DND-41 (cell line): ENCODE measurements at regions not wholly inside any gene's neighbourhood (a gene's known extent, or its start where the extent isn't known, plus 50 kb on each side); places are given as distances from the start of the nearest gene placed in this dataset.

Experiments
- ATAC-seq: fragments of 200-7000 bp; cut with Tn5 transposase; 3 replicates; pipeline ENCODE4 v1.9.1; 2021; ENCODE audit warnings: low read depth; ENCODE audit not compliant: insufficient read depth
- DNase-seq: peaks from one replicate; pipeline ENCODE4 v3.0.0-alpha.2; 2020
- H2AFZ ChIP-seq: 2 replicates; pipeline ENCODE4 v1.6.0; 2012; ENCODE audit warnings: low read depth, low read length
- H3K27ac ChIP-seq: 2 replicates; pipeline ENCODE4 v1.5.1; 2012; ENCODE audit warnings: low read length, inconsistent platforms
- H3K27me3 ChIP-seq: fragments of 200-600 bp; sonication (generic); 2 replicates; pipeline ENCODE4 v1.6.0; 2012; ENCODE audit warnings: low read length, mild to moderate bottlenecking, inconsistent platforms; ENCODE audit not compliant: insufficient read depth, poor library complexity
- H3K36me3 ChIP-seq: 2 replicates; pipeline ENCODE4 v1.5.1; 2012; ENCODE audit warnings: low read length, inconsistent platforms; ENCODE audit not compliant: insufficient read depth
- H3K4me1 ChIP-seq: 2 replicates; pipeline ENCODE4 v1.5.1; 2012; ENCODE audit warnings: mild to moderate bottlenecking, low read length; ENCODE audit not compliant: insufficient read depth
- H3K4me2 ChIP-seq: 2 replicates; pipeline ENCODE4 v1.6.0; 2012; ENCODE audit warnings: mild to moderate bottlenecking, moderate library complexity, low read length, inconsistent platforms; ENCODE audit not compliant: insufficient read depth
- H3K4me3 ChIP-seq, 2 experiments: fragments of 200-600 bp in 1 of 2; shearing (Covaris generic) in 1 of 2; 2 replicates each; pipeline ENCODE4 v1.5.1; 2012 to 2016; ENCODE audit warnings: inconsistent platforms in 2 of 2, low read length in 2 of 2, mild to moderate bottlenecking in 2 of 2, low read depth in 1 of 2, moderate library complexity in 1 of 2
- H3K79me2 ChIP-seq: 2 replicates; pipeline ENCODE4 v1.6.0; 2012; ENCODE audit warnings: low read length, inconsistent platforms; ENCODE audit not compliant: insufficient read depth
- H3K9ac ChIP-seq: 2 replicates; pipeline ENCODE4 v1.6.0; 2012; ENCODE audit warnings: low read depth, mild to moderate bottlenecking, inconsistent platforms, low read length, moderate library complexity
- H3K9me3 ChIP-seq: 2 replicates; pipeline ENCODE4 v1.5.1; 2012; ENCODE audit warnings: low read length, moderate library complexity, mild to moderate bottlenecking, inconsistent platforms; ENCODE audit not compliant: insufficient read depth, severe bottlenecking
- H4K20me1 ChIP-seq: 2 replicates; pipeline ENCODE4 v1.6.0; 2012; ENCODE audit warnings: low read length; ENCODE audit not compliant: insufficient read depth
- EZH2 ChIP-seq: IDR thresholded peaks from 3 replicates; pipeline ENCODE4 v1.6.1; 2012; ENCODE audit warnings: borderline replicate concordance, low read depth, mild to moderate bottlenecking, moderate library complexity, low read length, inconsistent platforms; ENCODE audit not compliant: severe bottlenecking
- TF ChIP-seq, protein P1 (sequence below): IDR thresholded peaks from 2 replicates; pipeline ENCODE4 v1.5.1; 2012; ENCODE audit warnings: borderline replicate concordance, low read length, moderate library complexity, mild to moderate bottlenecking; ENCODE audit not compliant: poor library complexity, severe bottlenecking; ENCODE audit errors: extremely low read depth

DNA sequence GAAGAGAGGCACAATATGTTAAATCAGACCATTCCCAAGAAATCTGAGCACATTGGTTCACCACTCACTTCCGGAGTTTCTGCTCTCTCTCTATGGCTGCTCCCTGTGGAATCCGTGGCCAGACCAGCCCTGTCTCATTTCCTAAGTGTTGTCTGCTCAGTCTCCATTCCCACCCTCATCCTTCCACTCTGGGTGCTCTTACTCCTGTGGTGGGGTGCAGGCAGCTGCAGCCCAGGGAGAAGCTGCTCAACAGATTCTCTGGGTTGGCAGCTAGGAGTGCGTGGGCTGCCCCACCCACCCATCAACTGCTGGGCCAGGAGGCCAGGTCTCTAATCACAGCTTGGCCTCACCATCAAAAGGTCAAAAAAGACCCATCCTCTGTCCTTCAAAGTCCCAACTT, 98.3 kb downstream of the ARL4C start:
- TF ChIP-seq, protein P1, sequence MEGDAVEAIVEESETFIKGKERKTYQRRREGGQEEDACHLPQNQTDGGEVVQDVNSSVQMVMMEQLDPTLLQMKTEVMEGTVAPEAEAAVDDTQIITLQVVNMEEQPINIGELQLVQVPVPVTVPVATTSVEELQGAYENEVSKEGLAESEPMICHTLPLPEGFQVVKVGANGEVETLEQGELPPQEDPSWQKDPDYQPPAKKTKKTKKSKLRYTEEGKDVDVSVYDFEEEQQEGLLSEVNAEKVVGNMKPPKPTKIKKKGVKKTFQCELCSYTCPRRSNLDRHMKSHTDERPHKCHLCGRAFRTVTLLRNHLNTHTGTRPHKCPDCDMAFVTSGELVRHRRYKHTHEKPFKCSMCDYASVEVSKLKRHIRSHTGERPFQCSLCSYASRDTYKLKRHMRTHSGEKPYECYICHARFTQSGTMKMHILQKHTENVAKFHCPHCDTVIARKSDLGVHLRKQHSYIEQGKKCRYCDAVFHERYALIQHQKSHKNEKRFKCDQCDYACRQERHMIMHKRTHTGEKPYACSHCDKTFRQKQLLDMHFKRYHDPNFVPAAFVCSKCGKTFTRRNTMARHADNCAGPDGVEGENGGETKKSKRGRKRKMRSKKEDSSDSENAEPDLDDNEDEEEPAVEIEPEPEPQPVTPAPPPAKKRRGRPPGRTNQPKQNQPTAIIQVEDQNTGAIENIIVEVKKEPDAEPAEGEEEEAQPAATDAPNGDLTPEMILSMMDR = no peak
- TF ChIP-seq EZH2 = no peak
- H3K27me3 ChIP-seq = no peaks in the 10 kb centered on the region
- H3K4me3 ChIP-seq = no peak overlapping the region
- no peaks in the 10 kb centered on the region for H3K79me2 ChIP-seq
- no peaks in the 10 kb centered on the region for H3K36me3 ChIP-seq
- no peaks in the 10 kb centered on the region for H3K9me3 ChIP-seq
- H3K4me2 ChIP-seq = no peak overlapping the region
- no peaks in the 10 kb centered on the region for H4K20me1 ChIP-seq
- DNase-seq (no peak), ATAC-seq (no peak)
- H3K9ac ChIP-seq = no peak overlapping the region
- H3K27ac ChIP-seq = peak overlapping the region; percentile 63
- H3K4me1 ChIP-seq = peaks cover 78% of the 10 kb centered on the region
- H2AFZ ChIP-seq = no peak overlapping the region

DNA sequence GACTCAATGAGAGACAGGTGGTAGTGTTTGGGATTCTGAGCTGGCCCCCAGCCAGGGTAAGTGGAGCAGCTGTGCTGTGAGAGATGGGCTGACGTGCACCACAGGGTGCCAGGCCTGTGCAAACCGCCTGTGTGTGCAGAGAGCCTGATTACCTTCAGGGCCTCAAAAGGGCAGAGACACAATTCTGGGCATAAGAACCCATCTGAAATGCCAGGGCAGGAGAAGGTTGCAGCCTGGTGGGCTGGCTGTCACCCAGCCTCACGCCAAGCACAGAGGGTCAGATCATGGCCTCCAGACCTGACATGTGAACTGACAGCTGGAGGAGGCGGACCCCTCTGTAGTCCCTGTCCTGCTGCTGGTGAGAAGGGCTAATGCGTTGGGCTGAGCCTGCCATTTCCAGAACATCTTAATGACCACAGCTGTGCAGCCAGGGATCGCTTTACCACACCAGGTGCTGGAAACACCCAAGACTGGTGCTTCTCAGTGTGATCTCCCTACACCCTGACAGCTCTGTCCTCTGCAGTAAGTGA, 100.9 kb downstream of the ARL4C start:
- Histone ChIP-seq H3K9ac (peak overlapping the region; percentile 40), H3K27ac (peak overlapping the region; percentile 87), H3K9me3 (no peaks in the 10 kb centered on the region), H3K4me2 (peak overlapping the region; percentile 2; the same call in 1 of the 2 replicates), H2AFZ (peak overlapping the region; percentile 22; the same call in 1 of the 2 replicates), H4K20me1 (no peaks in the 10 kb centered on the region), H3K4me1 (peaks cover 79% of the 10 kb centered on the region), H3K4me3 (no peak overlapping the region), H3K27me3 (no peaks in the 10 kb centered on the region), H3K79me2 (no peaks in the 10 kb centered on the region), H3K36me3 (no peaks in the 10 kb centered on the region)
- DNase-seq (peak; percentile 72), ATAC-seq (peak; percentile 76)
- TF ChIP-seq, protein P1 = peak; percentile 20
- no peak for TF ChIP-seq EZH2

DNA sequence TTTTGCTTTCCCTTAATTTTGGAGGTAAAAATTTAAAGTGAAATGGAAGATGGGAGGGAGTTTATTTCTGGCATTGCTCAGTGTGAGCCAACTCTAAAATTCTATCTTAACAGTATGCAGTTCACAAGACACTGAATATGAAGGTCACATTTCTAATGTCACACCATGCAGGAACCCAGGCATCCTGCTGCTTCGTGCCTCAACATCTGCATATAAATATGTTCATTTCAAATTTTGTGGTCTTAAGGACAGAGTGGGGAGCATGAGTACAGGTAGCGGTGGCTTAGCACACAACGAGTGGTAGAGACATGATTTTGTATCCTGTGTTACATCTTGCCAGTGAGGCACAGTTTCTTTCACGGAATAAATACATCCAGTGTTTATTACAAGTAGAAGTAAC, 102.4 kb downstream of the ARL4C start:
- Histone ChIP-seq H3K9me3 (no peaks in the 10 kb centered on the region), H3K9ac (no peak overlapping the region), H3K4me1 (peaks cover 65% of the 10 kb centered on the region), H3K4me3 (no peak overlapping the region), H3K36me3 (no peaks in the 10 kb centered on the region), H3K27ac (peak overlapping the region; percentile 49), H3K79me2 (no peaks in the 10 kb centered on the region), H2AFZ (no peak overlapping the region), H3K4me2 (no peak overlapping the region), H4K20me1 (no peaks in the 10 kb centered on the region), H3K27me3 (no peaks in the 10 kb centered on the region)
- no peak for TF ChIP-seq EZH2
- TF ChIP-seq, protein P1 = no peak
- ATAC-seq = no peak
- no peak for DNase-seq

- no peak overlapping the region for H3K4me2 ChIP-seq
- DNase-seq (no peak), ATAC-seq (no peak)
- no peak overlapping the region for H2AFZ ChIP-seq
- TF ChIP-seq EZH2 = no peak
- TF ChIP-seq, protein P1 = no peak
- H3K27ac ChIP-seq = peak overlapping the region; percentile 51
- no peaks in the 10 kb centered on the region for H3K9me3 ChIP-seq
- no peak overlapping the region for H3K9ac ChIP-seq
- peaks cover 57% of the 10 kb centered on the region for H3K4me1 ChIP-seq
- H3K79me2 ChIP-seq = no peaks in the 10 kb centered on the region
- H3K4me3 ChIP-seq = no peak overlapping the region
- no peaks in the 10 kb centered on the region for H4K20me1 ChIP-seq
- H3K27me3 ChIP-seq = no peaks in the 10 kb centered on the region
- H3K36me3 ChIP-seq = no peaks in the 10 kb centered on the region
These were observed 103.5 kb downstream of the ARL4C start for GRCh38 chr2:234393354-234393753.
